ENCODE measurements at regions not wholly inside any gene's neighbourhood (a gene's known extent, or its start where the extent isn't known, plus 50 kb on each side); places are given as distances from the start of the nearest gene placed in this dataset.

- no peak for DNase-seq (ENCODE audit: low read depth)
Observed at GRCh38 chr15:88403351-88403791, 63.8 kb downstream of the MRPL46 start.

- DNase-seq (ENCODE audit: low read depth) = no peak
Observed at GRCh38 chr15:88401996-88402656, 65.1 kb downstream of the MRPL46 start.

GRCh38 chr15:88401251-88401995 is 65.8 kb downstream of the MRPL46 start:
- no peak for DNase-seq (ENCODE audit: low read depth)

- DNase-seq (ENCODE audit: low read depth) = no peak
Observed at GRCh38 chr15:88400591-88401250, 66.5 kb downstream of the MRPL46 start.

GRCh38 chr15:88400084-88400483 is 67.1 kb downstream of the MRPL46 start:
- DNase-seq (ENCODE audit: low read depth) = no peak

- no peak for DNase-seq (ENCODE audit: low read depth)
Observed at GRCh38 chr15:88399021-88399685, 68.0 kb downstream of the MRPL46 start.

- DNase-seq (ENCODE audit: low read depth) = no peak
Observed at GRCh38 chr15:88398011-88398410, 69.2 kb downstream of the MRPL46 start.

- DNase-seq (ENCODE audit: low read depth) = no peak
Observed at GRCh38 chr15:88397506-88397905, 69.7 kb downstream of the MRPL46 start.

GRCh38 chr15:88395872-88396781 is 71.1 kb downstream of the MRPL46 start:
- no peak for DNase-seq (ENCODE audit: low read depth)

GRCh38 chr15:88395241-88395640 is 71.9 kb downstream of the MRPL46 start:
- DNase-seq (ENCODE audit: low read depth) = no peak

- no peak for DNase-seq (ENCODE audit: low read depth)
Observed at GRCh38 chr15:88394553-88395145, 72.5 kb downstream of the MRPL46 start.

GRCh38 chr15:88393719-88394519 is 73.3 kb downstream of the MRPL46 start:
- no peak for DNase-seq (ENCODE audit: low read depth)

GRCh38 chr15:88391700-88392099 is 75.5 kb downstream of the MRPL46 start:
- DNase-seq (ENCODE audit: low read depth) = no peak

- DNase-seq (ENCODE audit: low read depth) = no peak
Observed at GRCh38 chr15:88391006-88391405, 76.2 kb downstream of the MRPL46 start.

- DNase-seq (ENCODE audit: low read depth) = no peak
Observed at GRCh38 chr15:88390164-88390901, 76.9 kb downstream of the MRPL46 start.

- no peak for DNase-seq (ENCODE audit: low read depth)
Observed at GRCh38 chr15:88389120-88389519, 78.1 kb downstream of the MRPL46 start.

GRCh38 chr15:88388686-88389085 is 78.5 kb downstream of the MRPL46 start:
- no peak for DNase-seq (ENCODE audit: low read depth)

- DNase-seq (ENCODE audit: low read depth) = peak; percentile 8
Observed at GRCh38 chr15:88385078-88385700, 82.0 kb downstream of the MRPL46 start.

GRCh38 chr15:88383354-88383753 is 83.8 kb downstream of the MRPL46 start:
- no peak for DNase-seq (ENCODE audit: low read depth)
